Osteocyte (in vitro differentiated cells): ENCODE measurements at regions not wholly inside any gene's neighbourhood (a gene's known extent, or its start where the extent isn't known, plus 50 kb on each side); places are given as distances from the start of the nearest gene placed in this dataset.
A peak's percentile ranks its signal among the peaks of the same experiment; 100 is the strongest.

Source experiments
- DNase-seq: peaks from one replicate; pipeline ENCODE4 v3.0.0; 2021; ENCODE audit warnings: mixed read lengths; ENCODE audit not compliant: unreplicated experiment; ENCODE audit errors: extremely low spot score
- H3K27ac Mint-ChIP-seq: one replicate; pipeline ENCODE4 v1.8.0; 2021; ENCODE audit warnings: mild to moderate bottlenecking, mixed read lengths; ENCODE audit not compliant: unreplicated experiment
- H3K27me3 Mint-ChIP-seq: one replicate; pipeline ENCODE4 v1.8.0; 2021; ENCODE audit warnings: mixed read lengths; ENCODE audit not compliant: unreplicated experiment
- H3K36me3 Mint-ChIP-seq: one replicate; pipeline ENCODE4 v1.8.0; 2021; ENCODE audit warnings: mixed read lengths; ENCODE audit not compliant: unreplicated experiment
- H3K4me1 Mint-ChIP-seq: one replicate; pipeline ENCODE4 v1.8.0; 2021; ENCODE audit warnings: mixed read lengths; ENCODE audit not compliant: unreplicated experiment
- H3K4me3 Mint-ChIP-seq: one replicate; pipeline ENCODE4 v1.8.0; 2021; ENCODE audit warnings: mild to moderate bottlenecking, moderate library complexity, mixed read lengths; ENCODE audit not compliant: unreplicated experiment
- H3K9me3 Mint-ChIP-seq: one replicate; pipeline ENCODE4 v1.8.0; 2021; ENCODE audit warnings: mixed read lengths; ENCODE audit not compliant: unreplicated experiment
- TF ChIP-seq, protein P1 (sequence below): fragments of 200-600 bp; sonication (generic); IDR thresholded peaks from 2 replicates; pipeline ENCODE4 v1.5.0; 2021; ENCODE audit warnings: antibody characterized with exemption, mild to moderate bottlenecking, moderate library complexity

DNA sequence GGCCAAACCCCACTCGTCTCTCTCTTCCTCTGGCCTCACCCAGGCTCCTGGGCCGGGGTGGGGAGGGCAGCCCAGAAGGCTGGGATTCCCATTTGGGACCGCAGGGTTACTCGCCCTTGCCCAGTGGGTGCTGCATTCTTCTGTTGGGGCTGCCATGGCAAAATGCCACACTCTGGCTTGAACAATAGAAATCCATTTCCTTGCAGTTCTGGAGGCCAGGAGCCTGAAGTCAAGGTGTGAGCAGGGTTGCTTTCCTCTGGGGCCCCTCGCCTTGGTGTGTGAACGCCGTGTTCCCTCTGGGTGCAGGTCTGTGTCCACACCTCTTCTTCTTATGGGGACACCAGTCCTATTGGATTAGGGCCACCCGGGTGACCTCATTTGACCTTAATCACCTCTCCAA, 105.8 kb upstream of the GSE1 start:
- Mint-ChIP-seq H3K4me1 (peaks cover 7% of the 10 kb centered on the region), H3K27ac (no peak overlapping the region), H3K36me3 (no peaks in the 10 kb centered on the region), H3K27me3 (no peaks in the 10 kb centered on the region), H3K4me3 (no peak overlapping the region), H3K9me3 (no peaks in the 10 kb centered on the region)
- no peak for DNase-seq
- TF ChIP-seq, protein P1, sequence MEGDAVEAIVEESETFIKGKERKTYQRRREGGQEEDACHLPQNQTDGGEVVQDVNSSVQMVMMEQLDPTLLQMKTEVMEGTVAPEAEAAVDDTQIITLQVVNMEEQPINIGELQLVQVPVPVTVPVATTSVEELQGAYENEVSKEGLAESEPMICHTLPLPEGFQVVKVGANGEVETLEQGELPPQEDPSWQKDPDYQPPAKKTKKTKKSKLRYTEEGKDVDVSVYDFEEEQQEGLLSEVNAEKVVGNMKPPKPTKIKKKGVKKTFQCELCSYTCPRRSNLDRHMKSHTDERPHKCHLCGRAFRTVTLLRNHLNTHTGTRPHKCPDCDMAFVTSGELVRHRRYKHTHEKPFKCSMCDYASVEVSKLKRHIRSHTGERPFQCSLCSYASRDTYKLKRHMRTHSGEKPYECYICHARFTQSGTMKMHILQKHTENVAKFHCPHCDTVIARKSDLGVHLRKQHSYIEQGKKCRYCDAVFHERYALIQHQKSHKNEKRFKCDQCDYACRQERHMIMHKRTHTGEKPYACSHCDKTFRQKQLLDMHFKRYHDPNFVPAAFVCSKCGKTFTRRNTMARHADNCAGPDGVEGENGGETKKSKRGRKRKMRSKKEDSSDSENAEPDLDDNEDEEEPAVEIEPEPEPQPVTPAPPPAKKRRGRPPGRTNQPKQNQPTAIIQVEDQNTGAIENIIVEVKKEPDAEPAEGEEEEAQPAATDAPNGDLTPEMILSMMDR, result no peak

DNA sequence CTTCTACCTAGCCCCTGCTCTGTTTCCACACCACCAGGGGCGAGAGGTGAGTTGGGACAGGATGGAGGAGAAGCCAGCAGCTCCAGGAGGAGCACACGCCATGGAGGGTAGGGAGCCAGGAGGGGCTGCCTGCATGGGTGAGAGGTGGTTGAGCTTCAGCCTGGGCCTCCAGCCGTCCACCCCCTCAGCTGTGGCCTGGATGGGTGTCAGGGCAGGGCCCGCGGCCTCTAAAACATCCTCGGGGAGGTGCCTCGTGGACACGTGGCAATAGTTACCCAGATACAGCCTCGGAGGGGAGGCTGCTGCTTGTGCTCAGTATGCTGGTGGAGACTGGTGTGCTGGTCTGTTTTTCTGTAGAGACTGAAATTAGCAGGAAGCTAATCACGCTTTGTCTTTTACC, 104.7 kb upstream of the GSE1 start:
- H3K27ac Mint-ChIP-seq, result no peak overlapping the region
- H3K4me3 Mint-ChIP-seq, result no peak overlapping the region
- H3K4me1 Mint-ChIP-seq, result peaks cover 15% of the 10 kb centered on the region
- TF ChIP-seq, protein P1, result no peak
- no peaks in the 10 kb centered on the region for H3K9me3 Mint-ChIP-seq
- no peaks in the 10 kb centered on the region for H3K36me3 Mint-ChIP-seq
- no peaks in the 10 kb centered on the region for H3K27me3 Mint-ChIP-seq
- DNase-seq, result no peak

DNA sequence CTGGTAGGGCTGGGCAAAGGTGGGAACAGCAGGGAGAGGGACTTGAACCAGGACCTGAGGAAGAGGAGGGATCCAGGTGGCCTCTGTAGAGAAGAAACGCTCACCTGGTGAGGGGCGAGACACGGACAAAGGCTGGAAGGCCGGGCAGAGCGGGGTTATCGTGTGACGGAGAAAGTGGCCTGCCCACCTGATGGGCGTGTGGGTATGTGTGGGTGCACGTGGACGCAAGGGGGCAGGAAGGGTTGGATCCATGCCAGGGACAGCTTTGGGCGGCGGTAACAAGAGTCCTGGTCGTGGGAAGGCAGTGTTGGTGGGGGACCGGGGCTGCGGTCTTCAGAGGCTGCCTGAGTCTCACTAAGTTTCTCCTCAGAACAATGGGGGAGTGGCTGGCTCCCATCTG, 104.1 kb upstream of the GSE1 start:
- Mint-ChIP-seq H3K36me3 (no peaks in the 10 kb centered on the region), H3K27me3 (no peaks in the 10 kb centered on the region), H3K9me3 (no peaks in the 10 kb centered on the region), H3K4me1 (peaks cover 21% of the 10 kb centered on the region), H3K27ac (no peak overlapping the region), H3K4me3 (no peak overlapping the region)
- TF ChIP-seq, protein P1, result no peak
- no peak for DNase-seq

DNA sequence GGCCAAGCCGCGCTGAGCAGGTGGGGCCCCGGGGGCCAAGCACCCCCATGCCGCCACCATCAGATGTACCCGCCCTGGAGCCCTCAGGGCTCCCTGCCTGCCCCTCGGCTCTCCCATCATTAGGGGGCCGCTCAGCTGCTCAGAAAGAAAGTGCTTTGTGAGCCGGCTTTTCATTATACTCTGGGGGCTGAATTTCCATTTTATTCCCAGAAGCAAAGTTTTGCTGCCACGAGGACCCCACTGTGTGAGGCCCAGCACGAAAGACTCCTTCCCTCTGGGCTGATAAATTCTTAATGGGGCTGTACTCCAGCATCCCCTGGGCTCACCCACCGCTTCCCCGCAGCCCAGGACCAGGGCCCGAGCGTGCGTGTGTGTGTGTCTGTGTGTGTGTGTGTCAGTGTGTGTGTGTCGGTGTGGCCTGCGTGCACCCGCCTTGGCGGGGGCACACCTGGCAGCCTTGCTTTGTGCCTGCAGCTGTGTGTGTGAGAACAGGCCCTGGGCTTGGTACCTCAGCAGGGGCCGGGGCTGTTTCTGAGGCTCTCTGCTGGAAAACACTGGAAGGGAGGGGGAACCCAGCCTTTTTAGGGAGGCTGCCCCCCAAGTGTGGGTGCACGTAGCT, 103.0 kb upstream of the GSE1 start:
- H3K4me1 Mint-ChIP-seq, result peaks cover 32% of the 10 kb centered on the region
- no peak overlapping the region for H3K4me3 Mint-ChIP-seq
- no peak overlapping the region for H3K27ac Mint-ChIP-seq
- no peaks in the 10 kb centered on the region for H3K9me3 Mint-ChIP-seq
- TF ChIP-seq, protein P1, result no peak
- DNase-seq, result no peak
- H3K27me3 Mint-ChIP-seq, result no peaks in the 10 kb centered on the region
- no peaks in the 10 kb centered on the region for H3K36me3 Mint-ChIP-seq

DNA sequence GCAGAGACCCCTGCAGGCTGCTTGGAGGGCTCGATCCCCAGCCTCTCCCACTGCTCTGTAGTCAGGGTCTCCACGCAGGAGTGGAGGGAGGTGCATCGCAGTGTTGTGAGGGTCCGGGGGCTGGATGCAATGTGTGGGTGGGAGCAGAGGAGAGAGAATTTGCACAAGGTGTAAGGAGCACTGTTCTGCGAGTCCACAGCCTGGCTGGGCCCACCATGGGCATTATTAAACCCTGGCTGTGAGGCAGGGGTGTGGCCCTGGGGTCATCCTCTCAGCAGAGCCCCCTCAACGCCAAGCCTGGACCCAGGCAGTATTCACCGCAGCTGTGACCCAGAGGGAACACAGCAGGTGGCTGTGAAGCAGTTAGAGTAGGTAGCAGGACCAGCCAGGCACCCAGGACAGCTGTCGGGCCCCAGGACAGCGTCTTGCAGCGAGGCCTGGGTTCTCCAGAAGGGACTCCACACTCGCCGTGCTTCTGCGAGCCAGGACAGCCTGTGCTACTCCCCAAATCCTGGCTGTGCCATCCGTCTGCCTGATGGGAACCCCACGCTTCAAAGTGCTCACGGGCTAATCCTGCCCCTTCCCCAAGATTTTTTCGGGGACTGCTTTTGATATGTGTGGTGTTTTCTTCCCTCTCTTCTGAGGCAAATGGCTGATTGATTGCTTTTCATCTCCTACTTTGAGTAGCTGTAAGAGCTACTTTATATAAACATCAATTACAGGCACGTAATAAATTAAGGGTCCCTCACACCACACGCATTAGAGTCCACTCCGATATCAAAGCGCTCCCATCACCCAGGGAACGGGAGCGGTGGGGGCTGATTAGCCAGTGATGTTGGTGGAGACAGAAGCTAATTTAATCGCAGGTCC, 100.9 kb upstream of the GSE1 start:
- peak overlapping the region; percentile 31 for H3K27ac Mint-ChIP-seq
- TF ChIP-seq, protein P1, result no peak
- no peak overlapping the region for H3K4me3 Mint-ChIP-seq
- H3K36me3 Mint-ChIP-seq, result no peaks in the 10 kb centered on the region
- no peaks in the 10 kb centered on the region for H3K9me3 Mint-ChIP-seq
- no peaks in the 10 kb centered on the region for H3K27me3 Mint-ChIP-seq
- H3K4me1 Mint-ChIP-seq, result peaks cover 46% of the 10 kb centered on the region
- DNase-seq, result no peak
